GM18907 (cell line): ENCODE measurements at regions not wholly inside any gene's neighbourhood (a gene's known extent, or its start where the extent isn't known, plus 50 kb on each side); places are given as distances from the start of the nearest gene placed in this dataset.

Experiments
- ATAC-seq: cut with Tn5 transposase; IDR thresholded peaks from one replicate; pipeline ENCODE4 v1.9.1; 2021; ENCODE audit warnings: mild to moderate bottlenecking, moderate library complexity; ENCODE audit not compliant: unreplicated experiment

- no peak for ATAC-seq
Observed at GRCh38 chr2:107361751-107362381, 464.8 kb upstream of the RGPD4 start.

DNA sequence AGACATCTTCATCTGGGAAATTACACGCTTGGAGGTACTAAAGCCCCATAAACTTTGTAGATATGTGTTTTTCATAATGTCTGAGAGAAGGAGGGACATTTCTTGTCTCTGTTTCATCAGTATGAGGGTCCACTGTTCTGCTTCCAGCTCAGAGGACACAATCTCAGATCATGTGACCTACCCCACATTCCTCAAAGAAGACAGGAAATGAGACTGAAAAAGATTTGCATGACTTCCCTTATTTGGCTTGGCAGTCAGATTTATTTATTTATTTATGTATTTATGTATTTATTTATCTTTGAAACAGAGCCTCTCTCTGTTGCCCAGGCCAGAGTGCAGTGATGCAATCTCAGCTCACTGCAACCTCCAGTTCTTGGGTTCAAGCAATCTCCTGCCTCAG lies 463.7 kb upstream of the RGPD4 start:
- ATAC-seq: no peak

DNA sequence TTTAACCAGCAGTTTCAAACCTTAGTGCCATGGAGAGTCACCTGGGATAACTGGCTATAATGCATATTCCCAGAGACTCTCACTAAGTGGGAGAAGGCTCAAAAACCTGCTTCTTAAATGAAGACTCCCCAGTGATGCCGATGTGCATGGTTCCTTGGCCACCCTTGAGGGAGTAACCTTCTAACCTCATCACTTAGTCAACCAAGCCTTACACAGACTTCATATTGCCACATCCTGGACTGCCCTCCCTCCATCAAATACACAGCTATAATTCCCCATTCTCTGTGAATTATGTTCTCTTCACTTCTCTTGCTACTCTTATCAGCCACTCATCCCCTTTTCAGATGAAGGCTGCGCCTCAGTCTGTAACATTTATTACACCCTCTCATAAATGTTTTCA lies 462.9 kb upstream of the RGPD4 start:
- no peak for ATAC-seq

- ATAC-seq: no peak
Observed at GRCh38 chr2:107364361-107364950, 462.2 kb upstream of the RGPD4 start.

DNA sequence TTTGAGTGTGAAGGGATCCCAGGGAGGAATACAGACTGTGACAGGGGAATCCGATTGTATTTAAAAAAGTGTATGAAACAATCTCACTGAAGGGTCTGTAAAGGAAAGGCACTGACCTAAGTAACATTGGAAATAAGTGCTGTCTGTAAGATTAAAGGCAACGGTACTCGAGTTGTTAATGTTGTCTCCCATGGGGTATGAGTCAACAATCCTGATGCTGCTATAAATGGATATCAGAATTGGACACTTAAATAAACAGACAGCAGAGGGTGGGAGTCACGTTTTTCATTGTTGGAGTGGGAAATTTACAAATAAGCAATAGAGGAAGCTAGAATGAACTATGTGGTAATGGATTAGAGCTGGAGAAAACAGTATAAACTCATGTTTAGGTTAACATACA lies 452.4 kb upstream of the RGPD4 start:
- no peak for ATAC-seq

DNA sequence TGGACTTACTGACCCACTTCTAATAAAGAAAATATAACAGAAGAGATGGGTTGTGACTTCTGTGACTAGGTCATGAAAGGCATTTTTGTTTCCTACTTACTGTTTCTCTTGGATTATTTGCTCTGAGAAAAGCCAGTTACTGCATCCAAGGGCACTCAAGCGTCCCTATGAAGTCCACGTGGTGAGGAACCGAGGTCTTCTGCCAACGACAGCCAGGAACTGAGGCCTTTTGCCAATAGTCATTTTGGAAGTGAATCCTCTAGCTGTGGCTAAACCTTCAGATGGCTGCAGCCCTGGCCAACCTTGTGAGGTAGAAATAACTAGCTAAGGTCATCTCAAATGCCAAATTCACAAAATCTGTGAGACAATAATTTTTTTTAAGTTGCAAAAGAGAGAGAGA lies 449.8 kb upstream of the RGPD4 start:
- ATAC-seq: no peak

- no peak for ATAC-seq
Observed at GRCh38 chr2:107380912-107381311, 445.8 kb upstream of the RGPD4 start.

GRCh38 chr2:107383691-107384090 lies 443.0 kb upstream of the RGPD4 start:
- no peak for ATAC-seq

- no peak for ATAC-seq
Observed at GRCh38 chr2:107384422-107384821, 442.3 kb upstream of the RGPD4 start.

DNA sequence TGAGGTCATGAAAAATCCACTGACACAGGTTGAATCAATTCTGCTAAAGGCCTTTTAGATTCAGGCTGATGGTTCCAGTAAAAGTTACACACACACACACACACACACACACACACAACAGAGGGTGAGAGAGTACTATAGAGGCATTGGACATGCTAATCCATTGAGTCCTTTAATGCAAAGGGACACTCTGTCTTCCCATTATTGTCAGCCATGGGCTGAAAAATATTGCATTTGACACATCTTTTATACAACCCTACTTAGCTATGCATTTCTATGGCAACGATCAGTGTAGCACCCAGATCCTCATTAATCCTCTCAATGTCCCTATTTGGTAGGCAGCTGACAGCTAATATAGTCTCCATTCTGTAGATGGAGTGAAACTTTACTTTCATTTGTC lies 440.8 kb upstream of the RGPD4 start:
- ATAC-seq: no peak

DNA sequence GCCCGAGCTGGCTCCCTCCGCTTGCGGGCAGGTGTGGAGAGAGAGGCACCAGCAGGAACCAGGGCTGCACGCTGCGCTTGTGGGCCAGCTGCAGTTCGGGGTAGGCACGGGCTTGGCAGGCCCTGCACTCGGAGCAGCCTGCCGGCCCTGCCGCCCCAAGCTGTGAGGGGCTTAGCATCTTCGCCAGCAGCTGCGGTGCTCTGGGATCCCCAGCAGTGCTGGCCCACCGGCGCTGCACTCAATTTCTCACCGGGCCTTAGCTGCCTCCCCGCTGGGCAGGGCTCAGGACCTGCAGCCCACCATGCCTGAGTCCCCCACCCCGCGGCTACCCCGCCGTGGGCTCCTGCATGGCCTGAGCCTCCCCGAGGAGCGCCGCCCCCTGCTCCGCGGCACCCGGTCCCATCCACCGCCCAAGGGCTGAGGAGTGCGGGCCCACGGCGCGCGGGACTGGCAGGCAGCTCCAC lies 434.4 kb upstream of the RGPD4 start:
- no peak for ATAC-seq

GRCh38 chr2:107393516-107393915 lies 433.2 kb upstream of the RGPD4 start:
- ATAC-seq: no peak

GRCh38 chr2:107398683-107399082 lies 428.0 kb upstream of the RGPD4 start:
- ATAC-seq: no peak

GRCh38 chr2:107402330-107402729 lies 424.4 kb upstream of the RGPD4 start:
- no peak for ATAC-seq

DNA sequence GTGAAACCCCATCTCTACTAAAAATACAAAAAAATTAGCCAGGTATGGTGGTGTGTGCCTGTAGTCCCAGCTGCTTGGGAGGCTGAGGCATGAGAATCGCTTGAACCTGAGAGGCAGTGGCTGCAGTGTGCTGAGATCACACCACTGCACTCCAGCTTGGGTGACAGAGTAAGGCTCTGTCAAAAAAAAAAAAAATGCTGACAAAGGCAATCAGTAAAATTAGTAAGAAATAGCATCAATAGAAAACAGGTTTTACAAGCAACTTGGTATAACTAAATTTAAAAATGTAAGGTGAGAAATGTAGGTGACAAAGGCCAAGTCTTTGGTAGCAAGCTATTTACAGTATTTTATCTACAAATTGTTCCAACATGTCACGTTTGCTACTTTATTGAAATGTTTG lies 421.4 kb upstream of the RGPD4 start:
- ATAC-seq: no peak

GRCh38 chr2:107407017-107407416 lies 419.7 kb upstream of the RGPD4 start:
- ATAC-seq: no peak

DNA sequence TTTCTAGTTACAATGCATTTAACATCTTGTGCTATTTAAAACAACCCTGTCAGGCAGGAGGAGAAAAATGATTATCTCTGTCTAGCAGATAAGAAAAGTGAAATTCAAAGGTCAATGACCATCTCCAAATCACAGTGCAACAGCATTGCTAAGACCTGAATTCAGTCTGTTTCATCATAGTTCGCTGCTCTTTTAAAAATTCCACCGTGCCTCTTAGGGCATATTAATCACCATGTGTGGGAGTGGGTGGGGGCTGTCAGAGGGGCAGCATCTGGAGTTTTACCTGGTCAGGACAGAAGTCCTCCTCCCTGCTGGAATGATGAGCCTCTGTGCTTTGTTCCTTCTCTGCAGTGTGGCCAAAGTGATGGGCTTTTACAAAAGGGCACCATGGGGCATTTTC lies 418.7 kb upstream of the RGPD4 start:
- ATAC-seq: no peak

- ATAC-seq: no peak
Observed at GRCh38 chr2:107411267-107411666, 415.4 kb upstream of the RGPD4 start.

- no peak for ATAC-seq
Observed at GRCh38 chr2:107412209-107412904, 414.3 kb upstream of the RGPD4 start.

DNA sequence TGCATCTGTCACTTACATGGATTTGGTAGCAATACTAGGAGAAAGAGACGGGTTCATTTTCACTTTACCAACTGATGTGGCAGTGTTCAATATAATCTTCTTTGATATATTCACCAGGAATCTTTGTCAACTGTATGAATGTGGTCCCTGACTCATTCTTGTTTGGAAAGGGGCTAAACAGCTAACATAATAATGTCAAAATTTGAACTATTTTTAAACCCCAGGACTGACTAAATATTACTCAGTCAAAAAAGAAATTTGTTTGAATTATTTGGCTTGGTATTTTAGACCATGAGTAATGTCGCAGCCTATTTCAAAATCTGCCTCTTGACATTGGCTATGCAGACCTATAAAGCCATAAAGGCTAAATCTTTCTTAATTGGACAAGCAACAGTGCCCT lies 413.7 kb upstream of the RGPD4 start:
- ATAC-seq: no peak

DNA sequence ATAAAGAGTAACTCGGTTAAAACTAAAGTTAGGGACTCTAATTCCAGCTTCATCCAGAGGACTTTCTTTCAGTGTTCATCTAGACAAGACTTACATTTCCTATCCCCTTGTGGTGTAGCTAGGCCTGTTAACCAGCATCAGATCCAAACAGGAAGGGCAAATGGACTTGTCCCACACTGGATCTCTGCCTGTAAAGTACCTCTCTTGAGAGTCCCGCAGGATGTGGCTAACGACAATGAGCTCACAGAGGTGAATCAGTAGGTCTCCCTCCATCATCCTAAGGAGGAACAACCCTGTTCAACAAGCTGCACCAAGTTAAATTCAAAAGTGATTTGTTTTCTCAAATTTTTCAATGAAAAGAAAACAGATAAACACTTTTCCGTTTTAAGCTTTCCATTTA lies 412.3 kb upstream of the RGPD4 start:
- ATAC-seq: no peak

DNA sequence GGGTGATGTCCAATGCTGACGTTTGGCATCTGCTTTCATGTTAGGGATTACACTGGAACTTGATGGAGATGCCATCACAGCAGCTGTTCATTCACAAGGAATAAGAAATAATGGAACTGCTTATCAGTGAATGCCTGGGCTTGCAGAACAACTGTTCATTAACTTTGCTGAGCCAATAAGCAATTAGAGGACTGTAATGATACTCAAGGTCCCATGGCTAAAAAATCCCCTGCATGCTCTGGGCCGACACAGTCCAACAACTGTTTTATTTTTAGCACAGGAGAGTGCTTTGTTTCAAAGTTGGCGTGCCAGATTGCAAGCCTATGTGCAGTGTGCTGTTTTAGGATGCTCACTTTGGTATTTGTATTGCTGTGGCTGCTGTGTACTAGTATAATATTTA lies 408.0 kb upstream of the RGPD4 start:
- ATAC-seq: no peak
